GM23338 (cell line): ENCODE measurements at regions not wholly inside any gene's neighbourhood (a gene's known extent, or its start where the extent isn't known, plus 50 kb on each side); places are given as distances from the start of the nearest gene placed in this dataset.

ENCODE experiments used
- ATAC-seq: fragments of 200-7000 bp; cut with Tn5 transposase; 3 replicates; pipeline ENCODE4 v1.9.1; 2020
- DNase-seq: peaks from one replicate; pipeline ENCODE4 v3.0.0-alpha.2; 2015; ENCODE audit warnings: low spot score
- H2AFZ ChIP-seq: fragments of 200-600 bp; sonication (generic); 2 replicates; pipeline ENCODE4 v1.8.0; 2016; ENCODE audit warnings: antibody characterized with exemption, mild to moderate bottlenecking, moderate library complexity
- H3F3A ChIP-seq: fragments of 200-600 bp; sonication (generic); replicated peaks from 2 replicates; pipeline ENCODE4 v1.8.0; 2017; ENCODE audit warnings: antibody characterized with exemption, mixed run types, low read depth
- H3K27ac ChIP-seq: fragments of 200-600 bp; sonication (generic); 2 replicates; pipeline ENCODE4 v1.6.1; 2016; ENCODE audit warnings: low read depth
- H3K27me3 ChIP-seq: fragments of 200-600 bp; sonication (generic); 2 replicates; pipeline ENCODE4 v1.8.0; 2016; ENCODE audit warnings: mild to moderate bottlenecking, mixed run types, moderate library complexity; ENCODE audit not compliant: insufficient read depth
- H3K36me3 ChIP-seq: fragments of 200-600 bp; sonication (generic); 2 replicates; pipeline ENCODE4 v1.8.0; 2016; ENCODE audit warnings: mild to moderate bottlenecking; ENCODE audit not compliant: insufficient read depth
- H3K4me1 ChIP-seq: fragments of 200-600 bp; sonication (generic); 2 replicates; pipeline ENCODE4 v1.8.0; 2016; ENCODE audit warnings: mild to moderate bottlenecking, moderate library complexity; ENCODE audit not compliant: insufficient read depth
- H3K4me2 ChIP-seq: fragments of 200-600 bp; sonication (generic); 2 replicates; pipeline ENCODE4 v1.7.1; 2017; ENCODE audit warnings: mixed run types
- H3K4me3 ChIP-seq: fragments of 200-600 bp; sonication (generic); 2 replicates; pipeline ENCODE4 v1.6.1; 2016; ENCODE audit warnings: mixed run types
- H3K79me2 ChIP-seq: fragments of 200-600 bp; sonication (generic); replicated peaks from 2 replicates; pipeline ENCODE4 v1.8.0; 2017; ENCODE audit warnings: mild to moderate bottlenecking; ENCODE audit not compliant: insufficient read depth
- H3K9me2 ChIP-seq: fragments of 200-600 bp; sonication (generic); 2 replicates; pipeline ENCODE4 v1.8.0; 2017; ENCODE audit not compliant: insufficient read depth
- H4K20me1 ChIP-seq: fragments of 200-600 bp; sonication (generic); replicated peaks from 2 replicates; pipeline ENCODE4 v1.8.0; 2017; ENCODE audit warnings: mild to moderate bottlenecking; ENCODE audit not compliant: insufficient read depth
- H3K27ac Mint-ChIP-seq: 2 replicates; pipeline ENCODE4 v1.8.0; 2020; ENCODE audit warnings: inconsistent platforms, mild to moderate bottlenecking, moderate library complexity, mixed read lengths
- H3K27me3 Mint-ChIP-seq: 3 replicates; pipeline ENCODE4 v1.8.0; 2022; ENCODE audit warnings: low read depth, mild to moderate bottlenecking, moderate library complexity, mixed read lengths, inconsistent platforms; ENCODE audit not compliant: insufficient read depth, poor library complexity
- H3K36me3 Mint-ChIP-seq: 3 replicates; pipeline ENCODE4 v1.8.0; 2021; ENCODE audit warnings: low read depth, mild to moderate bottlenecking, inconsistent platforms, moderate library complexity, mixed read lengths
- H3K4me1 Mint-ChIP-seq: 3 replicates; pipeline ENCODE4 v1.8.0; 2020; ENCODE audit warnings: mild to moderate bottlenecking, inconsistent platforms, mixed read lengths
- H3K4me3 Mint-ChIP-seq: 3 replicates; pipeline ENCODE4 v1.8.0; 2021; ENCODE audit warnings: moderate library complexity, mild to moderate bottlenecking, inconsistent platforms, mixed read lengths
- H3K9me3 Mint-ChIP-seq: 3 replicates; pipeline ENCODE4 v1.8.0; 2020; ENCODE audit warnings: moderate library complexity, mild to moderate bottlenecking, inconsistent platforms, mixed read lengths
- CTCF ChIP-seq, 2 experiments: fragments of 200-600 bp in 1 of 2; sonication (generic) in 1 of 2; conservative IDR thresholded peaks; 2 replicates each; pipeline versions ENCODE4 v1.5.1 to v1.6.1; 2016 to 2017; ENCODE audit warnings: antibody characterized with exemption in 2 of 2, low read depth in 2 of 2, mild to moderate bottlenecking in 2 of 2, moderate library complexity in 1 of 2
- EZH2 ChIP-seq: fragments of 200-600 bp; sonication (generic); IDR thresholded peaks from one replicate; pipeline ENCODE4 v1.8.0; 2017; ENCODE audit warnings: antibody characterized with exemption, mild to moderate bottlenecking, low read depth; ENCODE audit not compliant: unreplicated experiment
- NANOG ChIP-seq: IDR thresholded peaks from 2 replicates; pipeline ENCODE4 v1.6.1; 2016; ENCODE audit warnings: antibody characterized with exemption, borderline replicate concordance
- REST ChIP-seq: IDR thresholded peaks from one replicate; pipeline ENCODE4 v1.6.1; 2018; ENCODE audit warnings: antibody characterized with exemption; ENCODE audit not compliant: unreplicated experiment
- ZNF462 ChIP-seq: fragments of 250-450 bp; sonication (Bioruptor Pico); IDR thresholded peaks from 2 replicates; pipeline ENCODE4 v1.5.0; 2020; ENCODE audit warnings: mild to moderate bottlenecking, moderate library complexity

GRCh38 chr18:68564351-68564750 lies 150.6 kb downstream of the TMX3 start:
- no peak overlapping the region for H3K27ac Mint-ChIP-seq
- peaks cover 30% of the 10 kb centered on the region for H3K4me1 Mint-ChIP-seq
- H3K36me3 Mint-ChIP-seq: peaks cover 3% of the 10 kb centered on the region; the same call in 2 of the 3 replicates
- H3F3A ChIP-seq: no peaks in the 10 kb centered on the region
- H4K20me1 ChIP-seq: no peaks in the 10 kb centered on the region
- no peaks in the 10 kb centered on the region for H3K27me3 ChIP-seq
- TF ChIP-seq EZH2: no peak
- TF ChIP-seq REST: no peak
- TF ChIP-seq ZNF462 (CRISPR knock-in tag): peak; percentile 65; the same call in 1 of the 2 replicates
- TF ChIP-seq NANOG: no peak; the same call in 1 of the 2 replicates
- no peak for TF ChIP-seq CTCF (conservative IDR thresholded peaks at IDR 0.05; ENCODE audit: low read depth in 2 of 2)
- no peak overlapping the region for H3K4me2 ChIP-seq
- H2AFZ ChIP-seq: no peak overlapping the region
- H3K27ac ChIP-seq: peak overlapping the region; percentile 86
- H3K79me2 ChIP-seq: no peaks in the 10 kb centered on the region
- H3K9me3 Mint-ChIP-seq: no peaks in the 10 kb centered on the region; the same call in 2 of the 3 replicates
- H3K27me3 Mint-ChIP-seq: peaks cover 2% of the 10 kb centered on the region
- peaks cover 8% of the 10 kb centered on the region; the same call in 1 of the 2 replicates for H3K9me2 ChIP-seq
- no peak overlapping the region for H3K4me3 ChIP-seq
- peaks cover 34% of the 10 kb centered on the region for H3K4me1 ChIP-seq
- no peaks in the 10 kb centered on the region for H3K36me3 ChIP-seq
- DNase-seq (peak; percentile 40), ATAC-seq (peak; percentile 88)
- no peak overlapping the region for H3K4me3 Mint-ChIP-seq
